GM10266 (cell line): ENCODE measurements at regions not wholly inside any gene's neighbourhood (a gene's known extent, or its start where the extent isn't known, plus 50 kb on each side); places are given as distances from the start of the nearest gene placed in this dataset.

Experiments used
- DNase-seq: peaks from one replicate; pipeline ENCODE4 v3.0.0; 2012; ENCODE audit errors: extremely low spot score
- CTCF ChIP-seq: IDR thresholded peaks from 2 replicates; pipeline ENCODE4 v1.5.1; 2012; ENCODE audit warnings: mild to moderate bottlenecking, low read depth; ENCODE audit not compliant: control insufficient read depth, insufficient read depth; ENCODE audit errors: missing control alignments

DNA sequence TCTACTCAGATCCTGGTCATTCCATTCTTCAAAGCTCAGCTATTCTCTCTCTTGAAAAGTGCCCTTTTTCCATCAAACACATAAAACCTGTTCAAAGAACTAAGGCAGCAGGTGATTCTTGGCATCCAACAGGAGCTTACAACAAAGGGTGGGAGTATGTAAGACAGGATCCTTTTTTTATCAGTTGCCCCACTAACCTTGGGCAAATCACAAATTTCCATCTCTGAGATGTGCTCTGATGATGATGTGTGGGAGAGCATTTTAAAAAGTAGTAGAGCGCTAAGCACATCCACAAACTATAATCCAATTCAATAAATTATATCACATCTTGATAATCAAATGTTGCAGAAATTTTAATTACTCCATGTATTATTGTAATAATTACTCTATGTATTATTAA, 53.7 kb upstream of the FDX1 start:
- DNase-seq: no peak
- no peak for TF ChIP-seq CTCF

DNA sequence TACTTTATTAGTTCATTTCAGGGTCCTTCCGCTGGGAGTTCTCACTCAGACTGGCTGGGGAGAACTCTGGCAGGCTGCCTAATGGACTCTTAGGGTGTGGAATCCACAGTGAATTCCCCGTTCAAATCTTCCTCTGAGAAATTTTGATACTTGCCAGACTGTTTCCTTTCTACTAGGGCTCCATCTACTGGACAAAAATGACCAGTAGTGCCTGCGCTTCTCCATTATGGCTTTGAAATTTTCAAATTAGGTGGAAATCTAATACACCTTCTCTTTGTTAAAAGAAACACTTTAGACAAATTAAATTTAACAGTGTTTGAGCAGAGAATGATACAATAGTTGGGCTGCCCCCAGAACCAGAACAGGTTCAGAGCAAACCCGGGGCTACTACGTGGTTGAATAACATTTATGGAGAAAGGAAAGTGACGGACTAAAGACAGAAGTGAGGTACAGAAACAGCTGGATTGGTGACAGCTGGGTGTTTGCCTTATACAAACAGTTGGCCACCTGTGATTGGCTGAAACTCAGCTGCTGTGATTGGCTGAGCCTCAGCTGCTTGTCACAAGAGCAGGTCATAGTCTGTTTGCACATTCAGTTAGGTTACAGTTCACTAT, 52.9 kb upstream of the FDX1 start:
- TF ChIP-seq CTCF: peak; percentile 78
- DNase-seq: peak; percentile 50

GRCh38 chr11:110377434-110377833, 52.3 kb upstream of the FDX1 start:
- DNase-seq: no peak
- no peak for TF ChIP-seq CTCF

GRCh38 chr11:110379261-110379660, 50.5 kb upstream of the FDX1 start:
- TF ChIP-seq CTCF: no peak
- DNase-seq: no peak

DNA sequence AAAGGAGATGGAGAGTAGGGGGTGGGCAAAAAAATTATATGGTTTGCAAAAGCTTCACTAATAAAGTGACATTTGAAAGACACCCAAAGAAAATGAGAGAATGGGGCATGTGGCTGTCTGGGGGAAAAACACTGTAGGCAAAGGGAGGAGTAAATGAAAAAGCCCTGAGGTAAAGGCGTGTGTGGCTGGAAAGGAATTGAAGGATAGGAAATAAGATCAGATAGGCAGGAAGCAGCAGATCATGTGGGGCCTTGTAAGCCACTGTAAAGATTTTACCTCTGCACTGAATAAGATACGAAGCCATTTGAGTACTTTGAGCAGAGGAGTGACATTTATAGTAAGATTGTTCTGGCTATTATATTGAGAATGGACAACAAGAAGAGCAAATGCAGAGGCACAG, 49.8 kb upstream of the FDX1 start:
- DNase-seq: no peak
- TF ChIP-seq CTCF: no peak
